CD1c-positive myeloid dendritic cell (primary cell): ENCODE measurements at regions not wholly inside any gene's neighbourhood (a gene's known extent, or its start where the extent isn't known, plus 50 kb on each side); places are given as distances from the start of the nearest gene placed in this dataset.

ENCODE experiments used
- DNase-seq: peaks from one replicate; pipeline ENCODE4 v3.0.0-alpha.2; 2016; ENCODE audit errors: extremely low spot score

DNA sequence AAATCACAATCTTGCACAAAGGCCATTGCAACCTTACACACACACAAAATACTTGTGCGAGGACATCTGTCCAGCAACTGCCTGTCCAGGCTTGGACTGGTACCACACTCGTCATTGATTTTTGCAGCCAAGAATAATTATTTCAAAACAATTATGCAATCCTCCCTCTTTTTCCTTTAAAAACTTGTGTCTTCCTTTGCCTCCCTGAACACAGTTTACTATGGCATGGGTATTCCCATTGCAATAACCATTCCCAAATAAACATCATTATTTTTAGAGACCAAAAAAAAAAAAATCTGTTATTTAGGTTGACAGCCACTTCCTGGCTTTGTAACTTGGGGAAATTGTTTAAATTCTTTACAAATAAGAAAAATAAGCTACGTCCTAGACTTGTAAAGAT lies 54.0 kb downstream of the C11orf91 start:
- DNase-seq: no peak

GRCh38 chr11:33646168-33646567 lies 54.5 kb downstream of the C11orf91 start:
- DNase-seq: no peak

DNA sequence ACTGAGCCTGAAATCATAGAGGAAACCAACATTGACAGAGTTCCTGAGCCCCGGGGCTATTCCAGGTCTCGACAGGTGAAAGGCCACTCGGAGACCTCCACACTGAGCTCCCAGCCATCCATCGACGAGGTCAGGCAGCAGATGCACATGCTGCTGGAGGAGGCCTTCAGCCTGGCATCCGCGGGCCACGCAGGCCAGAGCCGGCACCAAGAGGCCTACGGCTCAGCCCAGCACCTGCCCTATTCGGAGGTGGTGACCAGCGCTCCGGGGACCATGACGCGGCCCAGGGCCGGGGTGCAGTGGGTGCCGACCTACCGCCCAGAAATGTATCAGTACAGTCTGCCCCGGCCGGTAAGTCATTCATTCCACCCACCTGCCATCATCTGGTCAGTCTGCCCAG lies 54.9 kb downstream of the C11orf91 start:
- DNase-seq: no peak

- DNase-seq: no peak
These were observed 57.3 kb downstream of the C11orf91 start for GRCh38 chr11:33643167-33643824.

GRCh38 chr11:33642461-33643166 lies 58.0 kb downstream of the C11orf91 start:
- no peak for DNase-seq

DNA sequence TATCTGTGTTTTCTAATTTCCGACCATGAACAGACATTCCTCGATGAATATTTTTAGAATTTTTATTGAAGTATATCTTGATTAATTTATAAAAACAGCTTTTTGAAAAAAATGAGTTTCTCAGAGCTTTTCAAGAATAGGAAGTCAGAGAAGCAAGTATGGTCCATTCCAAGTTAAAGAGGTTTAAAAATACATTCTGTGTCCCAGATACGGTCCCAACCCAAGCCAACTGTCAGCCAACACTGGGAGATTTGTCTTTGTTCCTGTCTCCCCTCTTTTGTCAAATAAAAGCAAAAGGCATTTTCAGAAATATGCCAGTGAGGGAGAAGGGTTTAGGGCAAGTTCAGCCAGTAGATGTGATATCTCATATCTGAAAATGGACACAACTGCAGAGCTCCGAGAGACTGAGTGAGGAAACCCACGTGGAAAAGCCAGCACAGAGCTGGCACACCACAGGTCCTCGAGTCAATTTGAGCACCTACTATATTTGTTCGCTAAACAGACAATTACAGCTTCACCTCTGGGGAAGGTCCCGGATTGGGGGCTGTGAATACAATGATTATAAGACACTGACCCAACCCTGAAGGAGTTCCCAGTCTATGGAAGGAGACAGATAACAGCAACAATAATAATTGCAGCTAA lies 59.8 kb downstream of the C11orf91 start:
- DNase-seq: no peak

GRCh38 chr11:33638608-33639007 lies 62.0 kb downstream of the C11orf91 start:
- no peak for DNase-seq

DNA sequence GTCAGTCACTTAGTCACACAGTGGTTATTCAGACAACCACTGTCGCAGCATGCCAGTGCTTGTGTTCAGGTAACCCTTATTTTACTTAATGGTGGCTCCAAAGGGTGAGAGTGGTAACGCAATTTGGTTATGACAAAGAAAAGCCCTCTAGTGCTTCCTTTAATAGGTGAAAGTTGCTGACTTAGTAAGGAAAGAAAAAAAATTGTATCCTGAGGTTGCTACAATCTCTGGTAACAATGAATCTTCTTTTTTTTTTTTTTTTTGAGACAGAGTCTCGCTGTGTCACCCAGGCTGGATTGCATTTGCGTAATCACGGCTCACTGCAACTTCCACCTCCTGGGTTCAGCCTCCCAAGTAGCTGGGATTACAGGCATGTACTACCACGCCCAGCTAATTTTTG lies 64.5 kb downstream of the C11orf91 start:
- peak; percentile 74 for DNase-seq

- DNase-seq: peak; percentile 53
These were observed 65.5 kb downstream of the C11orf91 start for GRCh38 chr11:33635161-33635560.

DNA sequence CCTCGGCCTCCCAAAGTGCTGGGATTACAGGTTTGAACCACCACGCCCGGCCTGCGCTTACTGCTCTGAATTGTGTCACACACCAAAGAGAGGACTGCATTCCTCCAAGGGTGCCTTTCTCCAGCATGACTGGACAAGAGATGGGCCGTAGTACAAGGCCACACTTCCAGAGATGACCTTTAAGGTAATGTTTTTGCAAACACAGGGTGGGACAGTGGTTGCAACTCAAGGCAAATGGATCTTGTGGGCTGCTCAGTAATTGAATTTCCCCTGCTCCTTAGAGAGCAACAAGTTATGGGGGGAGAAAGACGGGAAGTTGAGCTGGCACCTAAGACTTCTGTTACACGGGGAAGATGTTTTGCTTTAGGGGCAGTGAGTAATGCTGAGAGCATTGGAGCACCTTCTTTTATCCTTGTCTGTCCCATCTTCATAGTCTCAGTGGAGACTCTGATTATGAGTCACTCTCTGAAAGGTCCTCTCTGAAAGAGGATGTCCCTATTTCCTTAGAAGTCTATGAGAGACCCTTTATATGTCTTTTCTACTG lies 66.3 kb downstream of the C11orf91 start:
- DNase-seq: peak; percentile 74

DNA sequence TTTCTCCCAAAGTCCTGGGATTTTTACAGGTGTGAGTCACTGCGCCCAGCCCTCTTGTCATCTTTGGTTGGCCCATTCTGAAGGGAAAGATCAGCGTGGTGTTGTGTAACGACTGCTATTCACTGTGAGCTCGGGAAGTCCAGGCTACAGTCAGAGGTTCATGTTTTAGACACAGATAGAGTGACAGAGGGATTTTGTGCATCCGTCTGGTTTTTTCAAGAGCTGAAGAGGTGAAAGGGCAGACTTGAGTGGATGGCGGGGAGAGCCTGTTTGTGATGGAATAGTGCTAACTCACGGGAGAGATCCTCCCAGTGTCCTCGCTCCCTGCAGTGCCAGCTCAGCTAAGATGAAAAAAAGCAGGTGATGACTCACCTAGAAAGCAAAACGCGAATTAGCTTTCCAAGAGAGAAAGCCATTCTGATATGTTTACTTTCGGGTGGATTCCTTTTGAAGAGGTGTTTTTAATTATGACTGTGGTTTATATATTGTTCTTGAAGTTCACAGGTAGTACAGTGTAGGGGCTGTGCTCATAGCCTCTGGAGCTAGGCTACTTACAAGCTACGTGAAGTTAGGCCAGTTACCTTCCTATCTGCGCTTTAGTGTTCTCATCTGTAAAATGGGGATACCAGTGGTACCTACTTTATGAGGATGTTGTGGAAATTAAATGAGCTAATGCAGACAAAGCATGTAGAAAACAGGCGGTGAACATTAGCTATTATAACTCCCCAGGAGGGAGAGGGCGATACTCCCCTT lies 67.2 kb downstream of the C11orf91 start:
- DNase-seq: no peak

GRCh38 chr11:33631749-33632091 lies 68.9 kb downstream of the C11orf91 start:
- no peak for DNase-seq

GRCh38 chr11:33630936-33631748 lies 69.5 kb downstream of the C11orf91 start:
- peak; percentile 33 for DNase-seq

GRCh38 chr11:33624083-33624482 lies 76.5 kb downstream of the C11orf91 start:
- DNase-seq: no peak

GRCh38 chr11:33622806-33623205 lies 77.8 kb downstream of the C11orf91 start:
- DNase-seq: no peak

DNA sequence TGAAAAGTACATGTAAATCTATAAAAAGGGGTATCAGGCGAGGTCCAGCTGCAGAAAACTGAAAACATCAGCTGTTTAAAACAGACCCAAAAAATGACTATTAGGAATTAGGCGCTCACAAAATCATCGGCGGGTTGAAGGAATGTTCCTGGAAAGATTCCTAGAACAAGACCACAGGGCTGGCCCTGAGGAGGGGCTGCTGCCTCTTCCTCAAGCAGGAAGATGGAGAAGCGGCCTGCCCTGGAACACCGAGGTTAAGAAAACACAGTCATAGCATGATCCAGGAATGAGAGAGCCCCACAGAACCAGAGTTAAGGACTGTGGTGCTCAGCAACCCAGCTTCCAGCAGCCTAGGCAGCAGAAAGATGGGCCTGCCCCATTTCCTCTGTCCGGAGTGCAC lies 78.4 kb downstream of the C11orf91 start:
- DNase-seq: no peak

DNA sequence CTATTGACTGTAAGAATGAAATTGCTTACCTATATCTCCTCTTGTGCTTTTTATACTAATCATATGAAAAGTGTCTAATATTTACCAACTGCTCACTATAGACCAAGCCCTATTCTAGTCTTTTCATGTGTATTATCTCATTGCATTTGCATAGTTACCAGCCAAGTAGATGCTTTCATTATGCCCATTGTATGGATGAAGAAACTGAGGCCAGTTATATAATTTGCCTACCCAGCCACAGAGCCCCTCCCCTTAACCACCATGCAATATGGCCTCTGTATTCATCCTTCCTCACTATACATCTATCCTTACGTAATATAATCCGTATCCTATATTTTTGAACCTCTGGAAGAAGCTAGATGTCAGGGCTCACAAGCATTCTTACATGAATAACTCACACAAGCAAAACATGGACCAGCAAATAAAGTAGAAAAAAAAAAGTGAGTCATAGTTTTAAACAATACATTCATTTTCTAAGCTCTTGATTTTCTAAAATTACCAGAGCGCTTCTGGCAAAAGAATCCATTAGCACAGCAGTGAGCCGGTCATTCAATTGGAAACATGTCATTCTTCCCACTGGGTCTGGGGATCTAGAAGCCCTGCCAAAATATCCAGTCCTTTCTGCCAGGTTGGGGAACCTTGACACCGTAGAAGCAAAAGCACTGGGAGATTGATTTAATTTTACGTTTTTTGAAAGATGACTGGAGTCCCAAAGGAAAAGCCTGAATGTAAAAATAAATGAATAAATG lies 80.0 kb downstream of the C11orf91 start:
- DNase-seq: no peak

GRCh38 chr11:33618956-33619355 lies 81.7 kb downstream of the C11orf91 start:
- no peak for DNase-seq

- no peak for DNase-seq
These were observed 82.3 kb downstream of the C11orf91 start for GRCh38 chr11:33618351-33618710.

- DNase-seq: no peak
These were observed 82.8 kb downstream of the C11orf91 start for GRCh38 chr11:33617672-33618350.
